Fibroblast of skin of right quadriceps (primary cell): ENCODE measurements at regions not wholly inside any gene's neighbourhood (a gene's known extent, or its start where the extent isn't known, plus 50 kb on each side); places are given as distances from the start of the nearest gene placed in this dataset.
"Not testable (repeated sequence)": the region's sequence is repeated elsewhere in the genome, so short reads cannot be mapped to it uniquely, and the experiment has no call there.

Source experiments
- DNase-seq: peaks from one replicate; pipeline ENCODE4 v3.0.0-alpha.2; 2013

- not testable (repeated sequence) for DNase-seq
Observed at GRCh38 chr4:3967204-3967603, 201.0 kb downstream of the ADRA2C start.

- not testable (repeated sequence) for DNase-seq
Observed at GRCh38 chr4:3972626-3973025, 206.4 kb downstream of the ADRA2C start.

GRCh38 chr4:3973581-3974200 is 207.5 kb downstream of the ADRA2C start:
- DNase-seq: not testable (repeated sequence)

- DNase-seq: peak; percentile 55
Observed at GRCh38 chr4:3983518-3984125, 217.4 kb downstream of the ADRA2C start.

- not testable (repeated sequence) for DNase-seq
Observed at GRCh38 chr4:3984796-3985195, 218.6 kb downstream of the ADRA2C start.

GRCh38 chr4:3986412-3986811 is 220.2 kb downstream of the ADRA2C start:
- not testable (repeated sequence) for DNase-seq

- not testable (repeated sequence) for DNase-seq
Observed at GRCh38 chr4:3997386-3997785, 229.3 kb downstream of the OTOP1 start.

- not testable (repeated sequence) for DNase-seq
Observed at GRCh38 chr4:4004036-4004435, 222.7 kb downstream of the OTOP1 start.

- not testable (repeated sequence) for DNase-seq
Observed at GRCh38 chr4:4004702-4005101, 222.0 kb downstream of the OTOP1 start.

- DNase-seq: not testable (repeated sequence)
Observed at GRCh38 chr4:4006356-4006755, 220.4 kb downstream of the OTOP1 start.

GRCh38 chr4:4019071-4019470 is 207.7 kb downstream of the OTOP1 start:
- DNase-seq: not testable (repeated sequence)

- not testable (repeated sequence) for DNase-seq
Observed at GRCh38 chr4:4021161-4021560, 205.6 kb downstream of the OTOP1 start.

GRCh38 chr4:4026708-4027107 is 200.0 kb downstream of the OTOP1 start:
- DNase-seq: peak; percentile 3

- not testable (repeated sequence) for DNase-seq
Observed at GRCh38 chr4:4028752-4029151, 198.0 kb downstream of the OTOP1 start.

GRCh38 chr4:4030509-4030908 is 196.2 kb downstream of the OTOP1 start:
- not testable (repeated sequence) for DNase-seq

GRCh38 chr4:4031446-4032135 is 195.1 kb downstream of the OTOP1 start:
- not testable (repeated sequence) for DNase-seq

- DNase-seq: not testable (repeated sequence)
Observed at GRCh38 chr4:4032364-4032763, 194.4 kb downstream of the OTOP1 start.

GRCh38 chr4:4032801-4033605 is 193.7 kb downstream of the OTOP1 start:
- not testable (repeated sequence) for DNase-seq

- not testable (repeated sequence) for DNase-seq
Observed at GRCh38 chr4:4037399-4038138, 189.2 kb downstream of the OTOP1 start.

GRCh38 chr4:4045823-4046222 is 180.9 kb downstream of the OTOP1 start:
- DNase-seq: not testable (repeated sequence)

- DNase-seq: not testable (repeated sequence)
Observed at GRCh38 chr4:4046686-4047085, 180.0 kb downstream of the OTOP1 start.

- DNase-seq: not testable (repeated sequence)
Observed at GRCh38 chr4:4047202-4047601, 179.5 kb downstream of the OTOP1 start.
